Neural progenitor cell (in vitro differentiated cells): ENCODE measurements at regions not wholly inside any gene's neighbourhood (a gene's known extent, or its start where the extent isn't known, plus 50 kb on each side); places are given as distances from the start of the nearest gene placed in this dataset.
A peak's percentile ranks its signal among the peaks of the same experiment; 100 is the strongest.

Source experiments
- DNase-seq: peaks from one replicate; pipeline ENCODE4 v3.0.0-alpha.2; 2016; ENCODE audit warnings: low spot score
- H2AFZ ChIP-seq: fragments of 200-600 bp; sonication (generic); replicated peaks from 2 replicates; pipeline ENCODE4 v1.6.1; 2016; ENCODE audit warnings: antibody characterized with exemption
- H3F3A ChIP-seq: fragments of 200-600 bp; sonication (generic); 2 replicates; pipeline ENCODE4 v1.6.1; 2016; ENCODE audit warnings: antibody characterized with exemption, low read depth
- H3K27ac ChIP-seq: fragments of 200-600 bp; sonication (generic); 2 replicates; pipeline ENCODE4 v1.5.1; 2016; ENCODE audit warnings: mild to moderate bottlenecking
- H3K27me3 ChIP-seq: fragments of 200-600 bp; sonication (generic); 2 replicates; pipeline ENCODE4 v1.6.1; 2016; ENCODE audit warnings: mild to moderate bottlenecking, moderate library complexity
- H3K36me3 ChIP-seq: fragments of 200-600 bp; sonication (generic); 2 replicates; pipeline ENCODE4 v1.5.1; 2016
- H3K4me1 ChIP-seq: fragments of 200-600 bp; sonication (generic); 2 replicates; pipeline ENCODE4 v1.6.1; 2016; ENCODE audit warnings: mixed run types
- H3K4me2 ChIP-seq: fragments of 200-600 bp; sonication (generic); 2 replicates; pipeline ENCODE4 v1.6.1; 2016
- H3K4me3 ChIP-seq: fragments of 200-600 bp; sonication (generic); 2 replicates; pipeline ENCODE4 v1.5.1; 2016
- H3K79me2 ChIP-seq: fragments of 200-600 bp; sonication (generic); 2 replicates; pipeline ENCODE4 v1.6.1; 2016; ENCODE audit warnings: low read depth
- H3K9ac ChIP-seq: fragments of 200-600 bp; sonication (generic); 2 replicates; pipeline ENCODE4 v1.6.1; 2016
- H3K9me3 ChIP-seq: fragments of 200-600 bp; sonication (generic); 2 replicates; pipeline ENCODE4 v1.5.1; 2016; ENCODE audit warnings: low read depth
- H4K20me1 ChIP-seq: fragments of 200-600 bp; sonication (generic); 2 replicates; pipeline ENCODE4 v1.6.1; 2016; ENCODE audit warnings: low read depth
- H3K27ac Mint-ChIP-seq: 3 replicates; pipeline ENCODE4 v1.8.0; 2021; ENCODE audit warnings: mixed read lengths
- H3K27me3 Mint-ChIP-seq: 2 replicates; pipeline ENCODE4 v1.8.0; 2022; ENCODE audit warnings: low read depth, mild to moderate bottlenecking, inconsistent platforms, moderate library complexity, mixed read lengths; ENCODE audit not compliant: insufficient read depth
- H3K36me3 Mint-ChIP-seq: 3 replicates; pipeline ENCODE4 v1.8.0; 2021; ENCODE audit warnings: mixed read lengths
- H3K4me1 Mint-ChIP-seq: 3 replicates; pipeline ENCODE4 v1.8.0; 2021; ENCODE audit warnings: mixed read lengths
- H3K4me3 Mint-ChIP-seq: 3 replicates; pipeline ENCODE4 v1.8.0; 2021; ENCODE audit warnings: mild to moderate bottlenecking, moderate library complexity, mixed read lengths
- H3K9me3 Mint-ChIP-seq: 3 replicates; pipeline ENCODE4 v1.8.0; 2020; ENCODE audit warnings: mixed read lengths
- EZH2 ChIP-seq: fragments of 200-600 bp; sonication (generic); IDR thresholded peaks from 2 replicates; pipeline ENCODE4 v1.6.1; 2017; ENCODE audit warnings: antibody characterized with exemption, mild to moderate bottlenecking, moderate library complexity
- EZH2phosphoT487 ChIP-seq: fragments of 200-600 bp; sonication (generic); IDR thresholded peaks from 2 replicates; pipeline ENCODE4 v1.6.1; 2017; ENCODE audit warnings: antibody characterized with exemption
- TF ChIP-seq, protein P1 (sequence below): fragments of 200-600 bp; sonication (generic); IDR thresholded peaks from 2 replicates; pipeline ENCODE4 v1.5.1; 2017; ENCODE audit warnings: antibody characterized with exemption, mild to moderate bottlenecking

DNA sequence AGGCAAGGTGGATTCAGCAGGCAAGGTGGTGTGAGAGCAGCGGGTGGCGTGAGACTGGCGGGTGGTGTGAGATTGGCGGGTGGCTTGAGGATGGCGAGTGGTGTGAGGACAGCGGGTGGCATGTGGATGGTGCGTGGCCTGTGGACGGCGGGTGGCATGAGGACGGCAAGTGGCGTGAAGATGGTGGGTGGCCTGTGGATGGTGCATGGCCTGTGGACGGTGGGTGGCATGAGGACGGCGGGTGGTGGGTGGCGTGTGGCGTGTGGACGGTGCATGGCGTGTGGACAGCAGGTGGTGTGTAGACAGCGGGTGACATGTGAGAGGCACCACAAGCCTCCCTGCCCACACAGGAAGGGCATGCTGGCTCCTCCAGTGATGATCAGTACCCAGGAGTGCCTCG is 186.9 kb upstream of the SALL3 start:
- Histone ChIP-seq H3K4me3 (no peak overlapping the region), H3K36me3 (no peaks in the 10 kb centered on the region), H3K9ac (no peak overlapping the region), H3K4me2 (no peak overlapping the region), H4K20me1 (no peaks in the 10 kb centered on the region), H3F3A (no peaks in the 10 kb centered on the region), H3K27me3 (no peaks in the 10 kb centered on the region), H3K27ac (no peak overlapping the region), H2AFZ (no peak overlapping the region), H3K9me3 (no peaks in the 10 kb centered on the region), H3K4me1 (no peaks in the 10 kb centered on the region), H3K79me2 (no peaks in the 10 kb centered on the region)
- peak overlapping the region; percentile 33 for H3K27ac Mint-ChIP-seq
- H3K27me3 Mint-ChIP-seq: peaks cover under 1% of the 10 kb centered on the region
- TF ChIP-seq, protein P1, sequence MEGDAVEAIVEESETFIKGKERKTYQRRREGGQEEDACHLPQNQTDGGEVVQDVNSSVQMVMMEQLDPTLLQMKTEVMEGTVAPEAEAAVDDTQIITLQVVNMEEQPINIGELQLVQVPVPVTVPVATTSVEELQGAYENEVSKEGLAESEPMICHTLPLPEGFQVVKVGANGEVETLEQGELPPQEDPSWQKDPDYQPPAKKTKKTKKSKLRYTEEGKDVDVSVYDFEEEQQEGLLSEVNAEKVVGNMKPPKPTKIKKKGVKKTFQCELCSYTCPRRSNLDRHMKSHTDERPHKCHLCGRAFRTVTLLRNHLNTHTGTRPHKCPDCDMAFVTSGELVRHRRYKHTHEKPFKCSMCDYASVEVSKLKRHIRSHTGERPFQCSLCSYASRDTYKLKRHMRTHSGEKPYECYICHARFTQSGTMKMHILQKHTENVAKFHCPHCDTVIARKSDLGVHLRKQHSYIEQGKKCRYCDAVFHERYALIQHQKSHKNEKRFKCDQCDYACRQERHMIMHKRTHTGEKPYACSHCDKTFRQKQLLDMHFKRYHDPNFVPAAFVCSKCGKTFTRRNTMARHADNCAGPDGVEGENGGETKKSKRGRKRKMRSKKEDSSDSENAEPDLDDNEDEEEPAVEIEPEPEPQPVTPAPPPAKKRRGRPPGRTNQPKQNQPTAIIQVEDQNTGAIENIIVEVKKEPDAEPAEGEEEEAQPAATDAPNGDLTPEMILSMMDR: no peak
- TF ChIP-seq EZH2: no peak
- TF ChIP-seq EZH2phosphoT487: no peak
- DNase-seq: no peak
- peak overlapping the region; percentile 38 for H3K4me3 Mint-ChIP-seq
- H3K4me1 Mint-ChIP-seq: no peaks in the 10 kb centered on the region
- no peaks in the 10 kb centered on the region for H3K9me3 Mint-ChIP-seq
- H3K36me3 Mint-ChIP-seq: no peaks in the 10 kb centered on the region

DNA sequence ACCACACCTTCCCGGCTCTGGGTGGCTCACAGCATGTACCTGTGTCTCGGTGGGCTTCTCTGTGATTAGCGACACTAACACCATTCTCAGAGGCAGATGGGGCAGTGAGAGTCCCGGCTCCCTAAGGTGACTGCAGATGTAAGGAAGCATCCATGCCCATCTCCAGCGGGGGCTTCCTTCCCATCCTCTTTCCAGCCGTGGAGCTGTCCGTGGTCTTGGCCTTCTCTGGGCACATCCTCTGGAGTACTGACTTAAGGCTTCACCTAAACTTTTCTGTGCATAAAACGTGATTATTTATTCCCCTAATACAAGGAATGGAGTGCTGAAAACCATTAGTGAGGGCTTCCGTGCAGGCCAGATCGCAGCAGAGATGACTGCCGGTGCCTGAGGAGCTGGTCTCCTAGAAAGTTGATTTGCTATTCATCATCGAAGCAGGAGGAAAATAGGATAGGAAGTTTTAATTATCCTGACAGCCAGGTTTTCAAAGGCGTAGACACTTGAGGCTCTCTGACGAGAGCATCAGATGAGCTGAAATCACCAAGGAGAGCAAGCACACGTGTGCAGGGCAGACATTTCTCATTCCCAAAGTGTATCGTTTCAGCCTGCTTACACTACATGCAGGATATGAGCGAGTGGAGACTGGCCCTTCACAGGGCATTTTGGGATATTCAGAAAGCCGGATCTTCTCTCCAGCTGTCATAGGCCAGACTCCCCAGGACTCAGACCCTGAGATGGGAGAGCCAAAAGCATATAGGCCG is 186.1 kb upstream of the SALL3 start:
- no peak for DNase-seq
- Mint-ChIP-seq H3K27me3 (no peaks in the 10 kb centered on the region), H3K27ac (no peak overlapping the region), H3K36me3 (no peaks in the 10 kb centered on the region), H3K9me3 (no peaks in the 10 kb centered on the region), H3K4me3 (no peak overlapping the region), H3K4me1 (no peaks in the 10 kb centered on the region)
- Histone ChIP-seq H3K79me2 (no peaks in the 10 kb centered on the region), H3K4me2 (no peak overlapping the region), H2AFZ (no peak overlapping the region), H3K36me3 (no peaks in the 10 kb centered on the region), H3K9me3 (no peaks in the 10 kb centered on the region), H3K27me3 (no peaks in the 10 kb centered on the region), H3K27ac (no peak overlapping the region), H3K4me3 (no peak overlapping the region), H3K9ac (no peak overlapping the region), H3K4me1 (no peaks in the 10 kb centered on the region), H4K20me1 (no peaks in the 10 kb centered on the region), H3F3A (no peaks in the 10 kb centered on the region)
- TF ChIP-seq EZH2phosphoT487: no peak
- TF ChIP-seq, protein P1: no peak
- no peak for TF ChIP-seq EZH2

DNA sequence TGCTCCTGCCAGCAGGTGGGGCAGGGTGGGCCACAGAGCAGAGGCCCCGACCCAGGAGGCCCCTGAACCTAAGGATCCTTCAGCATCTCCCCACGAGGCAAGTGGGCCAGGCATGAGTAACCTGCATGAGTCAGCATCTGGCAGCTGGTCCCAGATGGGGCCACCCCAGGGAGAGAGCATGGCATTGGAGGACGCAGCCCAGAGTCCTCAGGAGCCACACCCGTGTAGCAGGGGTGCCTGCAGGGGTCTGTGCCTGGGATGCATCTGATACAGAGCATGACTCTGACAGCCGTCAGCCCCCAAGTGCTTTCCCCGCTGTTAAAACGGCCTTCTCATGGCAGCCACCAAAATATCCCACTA is 185.6 kb upstream of the SALL3 start:
- Histone ChIP-seq H4K20me1 (no peaks in the 10 kb centered on the region), H3K79me2 (no peaks in the 10 kb centered on the region), H3K9ac (no peak overlapping the region), H3K9me3 (no peaks in the 10 kb centered on the region), H3K36me3 (no peaks in the 10 kb centered on the region), H3K4me3 (no peak overlapping the region), H3K4me2 (no peak overlapping the region), H3K4me1 (no peaks in the 10 kb centered on the region), H3K27ac (no peak overlapping the region), H2AFZ (no peak overlapping the region), H3F3A (no peaks in the 10 kb centered on the region), H3K27me3 (no peaks in the 10 kb centered on the region)
- Mint-ChIP-seq H3K27ac (no peak overlapping the region), H3K4me1 (no peaks in the 10 kb centered on the region), H3K9me3 (no peaks in the 10 kb centered on the region), H3K4me3 (no peak overlapping the region), H3K27me3 (no peaks in the 10 kb centered on the region), H3K36me3 (no peaks in the 10 kb centered on the region)
- TF ChIP-seq EZH2phosphoT487 (no peak), EZH2 (no peak)
- TF ChIP-seq, protein P1: no peak
- DNase-seq: no peak
